HG02623 (cell line): ENCODE measurements at regions not wholly inside any gene's neighbourhood (a gene's known extent, or its start where the extent isn't known, plus 50 kb on each side); places are given as distances from the start of the nearest gene placed in this dataset.
"Not testable (repeated sequence)": the region's sequence is repeated elsewhere in the genome, so short reads cannot be mapped to it uniquely, and the experiment has no call there.

Source experiments
- ATAC-seq: cut with Tn5 transposase; IDR thresholded peaks from one replicate; pipeline ENCODE4 v1.9.1; 2021; ENCODE audit warnings: moderate library complexity; ENCODE audit not compliant: unreplicated experiment

DNA sequence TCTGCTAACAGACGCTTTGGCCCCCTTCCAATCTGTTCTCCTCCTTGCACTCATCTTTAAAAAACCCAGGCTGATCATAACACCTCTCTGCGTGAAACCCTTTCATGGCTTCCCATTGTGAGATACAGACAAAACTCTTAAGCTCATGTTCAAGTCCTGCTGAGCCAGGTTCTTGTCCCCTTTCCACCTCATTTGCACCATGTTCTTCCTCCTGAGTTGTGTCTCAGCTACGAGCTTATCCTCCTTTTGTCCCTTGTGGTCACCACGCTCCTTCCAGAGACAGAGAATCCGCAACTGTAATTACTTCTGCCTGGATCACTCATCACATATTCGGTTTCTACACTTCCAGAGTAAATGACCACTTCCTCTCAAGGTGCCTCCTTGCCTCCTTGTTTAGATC lies 238.8 kb downstream of the ACTR3 start:
- ATAC-seq = no peak

DNA sequence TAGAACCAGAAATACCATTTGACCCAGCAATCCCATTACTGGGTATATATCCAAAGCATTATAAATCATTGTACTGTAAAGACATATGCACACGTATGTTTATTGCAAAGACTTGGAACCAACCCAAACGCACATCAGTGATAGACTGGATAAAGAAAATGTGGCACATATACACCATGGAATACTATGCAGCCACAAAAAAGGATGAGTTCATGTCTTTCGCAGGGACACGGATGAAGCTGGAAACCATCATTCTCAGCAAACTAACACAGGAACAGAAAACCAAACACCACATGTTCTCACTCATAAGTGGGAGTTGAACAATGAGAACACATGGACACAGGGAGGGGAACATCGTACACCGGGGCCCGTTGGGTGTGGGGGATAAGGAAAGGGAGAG lies 242.2 kb downstream of the ACTR3 start:
- not testable (repeated sequence) for ATAC-seq

DNA sequence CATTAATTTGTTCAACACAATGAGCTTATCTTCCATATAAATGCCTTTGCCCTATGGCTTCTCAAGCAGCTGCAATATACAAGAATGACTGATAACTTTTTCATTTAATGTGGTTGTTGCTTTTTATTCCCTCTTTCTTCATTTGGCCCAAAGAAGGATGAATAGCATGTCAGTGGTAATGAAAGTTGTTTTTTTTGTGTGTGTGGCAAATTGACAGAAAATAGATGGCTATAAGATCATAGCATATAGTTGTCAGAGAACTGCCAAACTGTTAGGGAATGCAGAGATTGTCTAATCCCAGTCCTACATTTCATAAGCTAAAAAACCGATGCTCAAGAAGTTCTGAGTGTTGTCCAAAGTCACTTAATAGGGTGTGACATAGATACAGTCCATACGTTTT lies 244.3 kb downstream of the ACTR3 start:
- no peak for ATAC-seq

DNA sequence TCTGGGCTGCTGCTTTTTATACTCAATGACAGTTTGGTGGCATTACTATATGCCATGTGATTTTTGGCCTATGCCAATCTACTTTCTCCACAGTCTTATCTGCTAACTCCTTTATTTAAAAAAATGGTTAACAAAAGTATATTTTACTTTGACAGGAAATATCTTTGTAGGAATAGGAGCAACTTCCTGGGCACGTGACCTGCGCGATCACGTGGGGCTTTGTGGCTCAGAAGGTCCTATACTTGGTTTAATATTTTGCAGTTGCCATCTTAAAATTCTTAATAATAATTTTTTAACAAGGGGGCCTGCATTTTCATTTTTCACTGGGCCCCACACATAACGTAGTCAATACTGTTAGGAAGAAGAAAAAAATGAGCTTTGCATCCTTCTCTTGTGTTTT lies 249.7 kb downstream of the ACTR3 start:
- ATAC-seq = no peak

DNA sequence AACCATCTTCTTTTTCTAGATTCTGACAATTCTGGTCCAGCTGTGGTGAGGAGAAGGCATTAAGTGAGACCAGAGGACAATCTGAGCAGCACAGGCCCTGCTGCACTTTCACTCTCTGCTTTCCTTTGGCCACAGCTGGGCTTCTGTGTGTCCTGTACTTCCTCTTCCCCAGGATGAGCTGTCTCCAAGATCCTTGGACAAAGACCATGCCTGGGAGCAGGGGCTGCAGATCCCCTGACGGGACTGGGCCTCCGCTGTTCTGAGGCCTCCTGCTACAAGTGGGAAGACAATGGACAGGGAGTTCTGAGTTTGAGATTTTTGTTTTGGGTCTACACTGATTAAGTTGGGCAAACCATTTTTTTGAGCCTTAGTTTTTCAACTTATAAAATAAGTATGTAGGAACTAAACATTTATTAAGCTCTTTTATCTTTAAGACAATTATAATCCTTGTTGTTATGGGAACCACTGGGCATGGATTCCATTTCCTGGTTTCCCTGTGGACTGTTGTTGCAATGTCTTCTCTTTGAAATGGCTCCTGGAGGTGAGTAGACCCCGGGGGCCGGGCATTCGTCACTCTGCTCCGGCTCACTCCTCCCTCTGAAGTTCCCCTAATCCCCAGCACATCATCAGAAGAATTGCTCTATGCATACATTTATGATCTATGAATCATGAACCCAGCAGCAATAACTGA lies 266.6 kb downstream of the ACTR3 start:
- ATAC-seq = no peak

DNA sequence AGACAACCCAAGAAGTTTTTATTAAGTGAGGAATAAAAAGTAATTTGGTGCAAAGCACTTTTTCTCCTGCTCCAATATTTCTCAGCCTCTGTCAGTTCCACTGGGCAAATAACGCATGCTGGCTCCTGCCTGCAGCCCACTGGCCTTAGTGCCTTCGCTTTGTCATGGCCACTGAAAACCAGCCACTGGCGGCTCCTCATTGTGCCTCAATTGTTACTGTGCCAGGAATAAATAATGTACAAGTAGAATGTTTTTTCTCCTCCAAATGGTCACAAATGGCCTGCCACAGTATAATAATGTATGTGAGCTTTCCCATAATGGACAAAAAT lies 267.1 kb downstream of the ACTR3 start:
- no peak for ATAC-seq

DNA sequence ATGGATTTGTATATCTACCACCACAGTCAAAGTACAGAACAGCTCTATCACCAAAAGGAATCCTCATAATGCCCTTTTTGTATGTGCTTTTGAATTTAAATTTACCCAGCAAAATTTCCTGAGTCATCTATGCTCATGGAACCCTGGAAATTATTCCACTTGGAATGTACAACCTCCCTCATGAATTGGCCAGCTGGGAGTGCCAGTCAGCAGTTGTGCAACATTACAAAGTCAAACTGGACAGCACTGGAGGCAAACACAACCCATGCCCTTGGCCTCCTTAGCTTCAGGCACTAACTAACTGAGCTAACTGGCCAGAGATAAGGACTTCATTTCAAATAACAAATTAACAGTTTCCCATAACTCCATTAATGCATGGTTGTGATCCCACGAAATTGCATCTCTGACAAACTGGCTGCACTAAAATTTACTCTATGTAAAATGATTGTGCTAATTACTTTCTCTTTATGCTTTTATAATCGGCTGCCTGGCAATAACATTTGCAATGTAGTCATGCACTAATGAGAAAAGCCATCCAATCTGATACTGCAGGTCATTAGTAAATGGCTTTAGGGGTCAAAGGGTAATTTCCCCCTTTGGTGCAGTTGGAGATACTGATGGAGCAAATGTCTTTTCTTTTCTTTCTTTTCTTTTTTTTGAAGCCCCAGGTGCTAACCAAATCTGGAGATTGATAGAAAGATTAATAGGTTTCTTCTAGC lies 270.5 kb downstream of the ACTR3 start:
- no peak for ATAC-seq

DNA sequence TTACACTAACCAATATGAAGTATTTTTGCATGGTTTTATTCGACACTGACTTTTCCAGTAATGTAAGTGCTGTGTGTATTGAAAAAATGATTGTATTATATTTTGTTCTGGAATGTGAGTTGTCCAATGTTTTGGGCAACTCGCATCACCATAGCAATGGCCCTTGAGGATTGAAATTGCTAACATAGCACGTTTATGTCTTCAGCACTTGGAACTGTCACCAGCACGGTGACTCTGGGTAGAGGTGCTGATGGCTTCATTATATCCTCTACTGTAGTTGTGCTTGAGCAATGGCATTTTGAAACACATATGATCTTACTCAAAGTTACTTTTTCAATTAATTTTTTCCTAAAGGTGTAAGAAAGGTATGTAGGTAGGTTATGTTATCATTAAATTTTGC lies 271.5 kb downstream of the ACTR3 start:
- ATAC-seq = no peak

DNA sequence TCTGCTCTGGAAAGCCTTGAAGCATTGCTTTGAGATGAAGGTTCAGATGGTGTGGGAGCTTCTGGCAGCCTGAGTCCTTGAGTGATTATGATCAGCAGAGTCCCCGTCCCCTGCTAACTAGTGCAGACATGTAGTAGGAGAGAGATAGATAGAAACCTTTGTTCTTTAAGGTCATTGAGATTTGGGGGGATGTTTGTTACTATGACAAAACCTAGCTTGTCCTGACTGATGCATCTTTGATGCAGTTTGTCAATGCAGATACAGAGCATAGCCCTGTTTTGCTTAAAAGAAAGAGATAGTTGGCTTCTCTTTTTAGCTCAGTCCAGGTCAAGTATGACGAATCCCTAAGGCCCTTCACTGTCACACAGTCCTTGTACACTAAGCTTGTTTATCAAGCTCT lies 274.6 kb upstream of the DPP10 start:
- ATAC-seq = no peak

DNA sequence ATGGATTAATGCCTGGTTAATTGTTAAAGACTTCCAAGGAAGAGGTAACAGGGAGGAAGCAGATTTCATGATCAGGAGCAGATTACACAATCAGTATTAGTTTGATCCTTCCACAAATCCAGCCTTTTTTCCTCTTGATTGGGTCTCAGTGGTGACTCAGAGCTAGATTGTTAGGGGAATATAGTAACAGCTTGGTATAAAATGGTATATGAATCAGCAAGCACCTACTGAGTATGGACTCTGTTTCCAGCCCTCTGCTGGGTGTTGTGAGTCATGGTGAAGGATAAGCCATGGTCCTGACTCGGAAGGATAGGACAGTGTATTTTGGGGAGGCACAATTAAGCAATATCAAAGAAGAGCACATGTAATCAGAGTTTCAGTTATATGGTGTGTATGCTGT lies 272.4 kb upstream of the DPP10 start:
- ATAC-seq = no peak

DNA sequence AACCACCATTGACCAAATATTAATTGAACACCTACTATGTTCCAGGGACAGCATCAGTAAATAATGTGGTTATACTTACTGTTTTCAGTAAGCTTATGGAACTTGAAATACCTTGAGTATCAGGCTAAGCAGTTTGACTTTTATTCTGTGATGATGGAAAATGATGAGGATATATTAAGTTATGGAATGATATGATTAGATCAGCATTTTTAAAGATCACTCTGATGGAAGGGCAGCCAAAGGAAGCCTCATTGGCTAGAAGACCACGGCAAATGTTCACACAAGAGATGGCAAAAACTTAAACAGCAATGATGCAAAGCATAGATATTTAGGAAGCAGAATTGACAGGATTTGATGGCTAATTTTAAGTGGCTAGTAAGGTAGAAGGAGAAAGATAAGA lies 266.9 kb upstream of the DPP10 start:
- ATAC-seq = no peak

DNA sequence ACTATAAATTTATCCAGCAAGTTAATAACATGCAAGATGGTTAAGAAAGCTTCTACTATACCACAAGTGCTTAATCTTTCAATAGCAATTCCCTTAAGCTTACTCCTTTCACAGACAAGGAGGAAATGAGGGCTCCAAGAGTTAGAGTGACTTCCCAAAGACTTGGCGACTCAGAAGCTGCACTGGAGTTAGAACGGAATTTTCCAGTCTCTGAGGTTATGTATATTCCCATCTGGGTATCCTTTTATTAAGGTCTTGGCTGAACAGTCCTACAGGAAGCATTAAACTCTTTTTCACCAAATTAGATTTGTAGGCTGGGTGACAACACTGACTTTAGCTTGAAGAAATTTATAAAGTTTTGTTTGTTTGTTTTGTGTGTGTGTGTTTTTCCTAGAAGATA lies 256.9 kb upstream of the DPP10 start:
- ATAC-seq = no peak

DNA sequence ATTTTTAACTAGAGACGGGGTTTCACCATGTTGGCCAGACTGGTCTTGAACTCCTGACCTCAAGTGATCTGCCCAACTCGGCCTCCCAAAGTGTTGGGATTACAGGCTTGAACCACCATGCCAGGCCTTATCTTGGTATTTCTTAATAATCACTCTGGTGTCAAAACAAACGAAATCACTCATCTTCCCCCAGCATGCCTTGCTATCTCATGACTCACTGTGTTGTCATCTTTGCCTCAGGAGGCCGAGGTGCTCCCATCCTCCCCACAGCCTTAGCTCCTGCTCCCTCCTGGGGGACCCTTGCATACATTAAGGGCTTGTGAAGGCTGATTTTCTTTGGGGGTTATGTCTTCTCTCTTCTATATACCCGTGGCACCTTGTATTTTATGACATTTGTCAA lies 250.1 kb upstream of the DPP10 start:
- no peak for ATAC-seq

DNA sequence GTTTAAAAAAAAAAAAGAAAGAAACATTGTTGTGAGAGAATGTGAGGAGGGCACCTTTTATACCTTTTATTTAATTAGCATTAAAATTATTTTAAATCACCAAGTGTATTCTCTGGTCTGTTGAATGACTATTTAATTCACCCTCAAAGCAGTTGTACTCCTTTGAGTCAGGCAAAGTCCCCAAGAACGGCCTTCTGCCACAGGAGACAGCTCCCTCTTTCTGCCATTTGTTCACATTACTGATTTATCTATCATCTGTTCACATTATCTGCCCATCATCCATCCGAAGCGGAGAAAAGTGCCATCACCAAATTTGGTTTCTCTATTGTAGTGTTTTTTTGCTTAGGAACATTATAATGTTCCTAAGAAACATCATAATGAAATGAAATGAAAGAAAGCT lies 240.7 kb upstream of the DPP10 start:
- ATAC-seq = no peak

DNA sequence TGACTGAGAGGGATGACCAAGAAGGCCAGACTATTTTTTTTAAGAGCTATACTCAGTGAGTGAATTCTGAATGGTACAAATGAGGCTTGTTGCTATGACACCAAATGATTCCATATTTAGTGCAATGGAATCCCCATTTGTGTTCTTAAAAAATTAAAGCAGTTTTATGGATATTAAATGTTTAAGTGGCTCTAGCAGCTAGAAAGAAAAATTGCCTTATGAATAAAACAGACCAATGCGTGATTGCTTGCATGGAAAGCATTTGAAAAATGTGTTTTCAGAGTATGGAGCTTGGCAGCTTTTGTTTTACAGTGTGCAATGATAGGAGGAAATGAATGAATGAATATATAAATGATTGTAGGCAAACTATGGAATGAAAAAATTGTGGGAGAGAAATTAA lies 238.8 kb upstream of the DPP10 start:
- ATAC-seq = no peak

DNA sequence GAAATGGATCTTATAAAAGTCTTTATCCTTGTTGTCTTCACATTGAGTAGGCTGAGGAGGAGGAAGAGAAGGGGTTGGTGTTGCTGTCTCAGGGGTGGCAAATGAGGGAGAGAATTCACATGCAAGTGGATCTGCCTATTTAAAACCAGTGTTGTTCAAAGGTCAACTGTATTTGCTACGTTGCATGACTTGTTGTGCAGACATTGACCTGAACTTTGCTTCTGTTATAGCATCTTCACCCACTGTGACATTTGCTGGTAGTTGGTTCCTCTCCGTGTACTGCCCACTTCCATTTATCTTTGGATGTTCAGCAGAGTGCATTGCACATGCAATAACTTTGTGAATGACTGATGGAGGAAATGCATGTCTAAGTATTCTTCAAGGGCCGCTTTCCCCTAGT lies 228.6 kb upstream of the DPP10 start:
- no peak for ATAC-seq

DNA sequence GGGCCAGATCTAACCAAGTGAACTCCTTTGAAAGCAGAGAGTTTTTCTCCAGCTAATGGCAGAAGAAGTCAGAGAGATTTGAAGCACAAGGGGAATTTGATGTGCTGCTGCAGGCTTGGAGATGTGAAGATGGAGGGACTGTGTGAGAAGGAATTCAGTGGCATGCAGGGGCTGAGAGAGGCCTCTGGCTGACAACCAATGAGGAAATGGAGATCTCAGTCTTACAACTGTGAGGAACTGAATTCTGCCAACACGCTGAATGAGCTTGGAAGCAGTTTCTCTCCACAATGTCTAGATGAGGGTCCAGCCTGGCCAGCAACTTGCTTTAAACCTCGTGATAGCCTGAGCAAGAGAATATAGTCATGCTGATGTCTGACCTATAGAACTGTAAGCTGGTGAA lies 224.1 kb upstream of the DPP10 start:
- no peak for ATAC-seq

DNA sequence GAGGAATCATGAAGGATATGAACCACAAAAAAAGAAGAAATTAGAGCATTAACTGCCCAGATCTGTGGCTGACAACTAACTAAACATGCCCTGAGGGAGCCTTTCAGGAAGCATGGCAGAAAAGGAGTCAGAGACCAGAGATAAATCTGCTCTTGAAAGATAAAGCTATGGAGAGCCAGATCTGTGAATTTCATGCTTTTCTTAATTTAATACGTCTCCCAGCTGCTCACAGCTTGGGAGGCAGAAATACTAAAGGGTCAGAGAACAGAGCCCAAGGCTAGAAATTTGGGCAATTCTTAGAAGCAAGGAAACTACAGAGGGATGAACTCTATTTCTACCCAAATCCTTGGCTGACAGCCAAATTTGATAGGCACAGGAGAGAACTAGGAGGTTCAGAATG lies 223.0 kb upstream of the DPP10 start:
- ATAC-seq = no peak

DNA sequence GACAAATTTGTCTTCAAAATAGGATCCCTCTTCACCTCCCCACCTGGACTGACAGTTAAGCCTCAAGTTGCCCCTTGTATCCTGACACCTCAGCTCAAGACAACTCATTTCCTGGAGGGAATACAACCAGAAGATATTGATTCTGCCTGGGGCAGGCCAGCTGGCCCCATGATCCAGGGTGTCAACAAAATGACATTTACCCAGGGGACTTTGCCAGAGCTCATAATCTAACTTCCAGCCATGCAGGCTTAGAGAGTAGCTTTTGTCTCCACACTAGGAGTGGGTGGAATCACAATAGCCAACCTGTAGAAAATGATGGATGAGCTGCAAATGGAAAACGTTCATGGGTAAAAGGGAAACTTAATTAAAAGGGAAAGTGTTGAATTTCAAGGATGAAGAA lies 220.1 kb upstream of the DPP10 start:
- no peak for ATAC-seq

DNA sequence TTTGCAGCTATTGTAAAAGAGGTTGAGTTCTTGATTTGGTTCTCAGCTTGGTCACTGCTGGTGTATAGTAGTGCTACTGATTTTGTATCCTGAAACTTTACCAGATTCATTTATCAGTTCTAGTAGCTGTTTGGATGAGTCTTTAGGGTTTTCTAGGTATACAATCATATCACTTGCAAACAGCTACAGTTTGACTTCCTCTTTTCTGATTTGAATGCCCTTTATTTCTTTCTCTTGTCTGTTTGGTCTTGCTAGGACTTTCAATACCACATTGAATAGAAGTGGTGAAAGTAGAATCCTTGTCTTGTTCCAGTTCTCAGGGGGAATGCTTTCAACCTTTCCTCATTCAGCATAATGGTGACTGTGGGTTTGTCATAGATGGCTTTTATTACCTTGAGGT lies 210.5 kb upstream of the DPP10 start:
- ATAC-seq = no peak

DNA sequence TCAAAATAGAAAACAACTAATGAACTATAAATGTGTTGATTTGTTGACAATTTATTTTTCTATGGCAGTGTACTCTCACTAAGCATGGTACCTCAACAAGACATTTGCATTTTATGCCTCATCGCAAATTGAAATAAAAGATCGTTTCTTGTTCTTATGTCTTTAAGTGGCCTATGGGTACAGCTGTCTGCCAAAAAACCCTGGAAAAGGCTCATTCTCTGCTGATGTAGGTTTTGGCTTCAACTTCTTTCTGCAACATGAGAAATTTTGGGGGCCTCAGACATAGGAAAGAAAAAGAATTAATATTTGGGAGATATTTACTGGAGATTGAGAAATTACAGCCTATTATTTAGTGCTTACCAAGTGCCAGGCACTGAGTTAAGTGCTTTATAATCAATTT lies 205.1 kb upstream of the DPP10 start:
- ATAC-seq = no peak

DNA sequence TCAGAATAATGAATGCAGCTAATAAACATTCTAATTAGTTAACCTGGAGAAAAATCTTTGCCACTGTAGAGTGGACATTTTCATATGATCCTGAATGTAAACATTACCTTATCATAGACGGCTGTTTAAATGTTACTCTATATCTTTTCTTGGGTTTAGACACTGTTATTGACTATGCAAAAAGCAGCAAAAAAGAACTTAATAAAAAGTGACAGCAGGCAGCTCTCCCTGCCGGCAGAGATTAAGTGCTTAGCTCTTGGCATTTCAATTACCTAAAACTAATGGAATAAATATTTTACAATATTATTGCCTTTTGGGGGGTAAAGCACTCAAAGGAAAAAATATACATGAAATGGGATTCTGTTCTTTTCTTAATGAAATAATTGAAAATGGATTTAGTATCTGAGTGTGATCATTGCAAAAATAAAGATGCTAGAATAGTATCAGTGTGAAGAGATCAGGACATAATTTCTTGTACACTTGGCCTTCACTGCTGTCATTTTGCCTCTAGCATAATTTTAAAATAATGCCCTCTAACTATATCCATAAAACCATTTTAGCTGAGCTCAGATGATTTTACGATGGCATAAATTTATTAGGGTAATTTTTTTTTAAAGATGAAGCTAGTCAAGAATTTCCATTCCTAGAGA lies 203.4 kb upstream of the DPP10 start:
- no peak for ATAC-seq

DNA sequence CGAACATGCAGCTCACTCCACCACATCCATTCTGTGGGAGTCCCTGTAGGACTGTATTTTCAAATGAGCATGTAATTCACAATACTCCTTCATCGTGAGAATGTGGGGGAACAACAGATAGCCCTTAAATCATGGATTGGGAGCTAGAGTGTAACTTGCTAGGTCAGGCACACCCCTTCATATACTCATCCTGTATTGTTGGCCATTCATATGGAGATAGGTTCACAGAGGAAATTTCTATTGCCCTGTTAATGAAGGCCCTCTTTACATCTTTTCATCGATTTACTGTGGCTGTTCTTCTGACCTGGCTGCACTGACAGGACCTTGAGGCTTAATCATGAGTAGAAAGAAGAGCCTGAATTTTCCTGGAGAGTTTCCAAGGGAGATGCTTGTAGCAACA lies 193.8 kb upstream of the DPP10 start:
- no peak for ATAC-seq
